Right kidney (tissue), 1 donor: ENCODE measurements at regions not wholly inside any gene's neighbourhood (a gene's known extent, or its start where the extent isn't known, plus 50 kb on each side); places are given as distances from the start of the nearest gene placed in this dataset.
"Not testable (repeated sequence)": the region's sequence is repeated elsewhere in the genome, so short reads cannot be mapped to it uniquely, and the experiment has no call there.

Experiments
- DNase-seq: peaks from one replicate; pipeline ENCODE4 v3.0.0-alpha.2; 2016

GRCh38 chr7:46043338-46043737, 122.3 kb upstream of the IGFBP3 start:
- DNase-seq: not testable (repeated sequence)

GRCh38 chr7:46039813-46040212, 118.7 kb upstream of the IGFBP3 start:
- DNase-seq: not testable (repeated sequence)

- DNase-seq: no peak
Measured at GRCh38 chr7:46035166-46035565, 114.1 kb upstream of the IGFBP3 start.

- DNase-seq: no peak
Measured at GRCh38 chr7:46034056-46034768, 113.1 kb upstream of the IGFBP3 start.

- DNase-seq: no peak
Measured at GRCh38 chr7:46033592-46033991, 112.5 kb upstream of the IGFBP3 start.

GRCh38 chr7:46032942-46033341, 111.9 kb upstream of the IGFBP3 start:
- no peak for DNase-seq

- no peak for DNase-seq
Measured at GRCh38 chr7:46032353-46032752, 111.3 kb upstream of the IGFBP3 start.

- DNase-seq: no peak
Measured at GRCh38 chr7:46029111-46029704, 108.1 kb upstream of the IGFBP3 start.

GRCh38 chr7:46028246-46028645, 107.2 kb upstream of the IGFBP3 start:
- DNase-seq: no peak

- DNase-seq: no peak
Measured at GRCh38 chr7:46026741-46027140, 105.7 kb upstream of the IGFBP3 start.

- DNase-seq: no peak
Measured at GRCh38 chr7:46024263-46024916, 103.3 kb upstream of the IGFBP3 start.

GRCh38 chr7:46022397-46022796, 101.3 kb upstream of the IGFBP3 start:
- DNase-seq: no peak

GRCh38 chr7:46015107-46015868, 94.2 kb upstream of the IGFBP3 start:
- DNase-seq: no peak

- no peak for DNase-seq
Measured at GRCh38 chr7:46011501-46011900, 90.4 kb upstream of the IGFBP3 start.

GRCh38 chr7:46011059-46011458, 90.0 kb upstream of the IGFBP3 start:
- no peak for DNase-seq

GRCh38 chr7:46009211-46009610, 88.1 kb upstream of the IGFBP3 start:
- no peak for DNase-seq

- DNase-seq: no peak
Measured at GRCh38 chr7:46007990-46008643, 87.0 kb upstream of the IGFBP3 start.

GRCh38 chr7:46007194-46007593, 86.1 kb upstream of the IGFBP3 start:
- DNase-seq: no peak

GRCh38 chr7:46006723-46007122, 85.7 kb upstream of the IGFBP3 start:
- DNase-seq: no peak

- no peak for DNase-seq
Measured at GRCh38 chr7:46006212-46006611, 85.1 kb upstream of the IGFBP3 start.

GRCh38 chr7:46004965-46005364, 83.9 kb upstream of the IGFBP3 start:
- no peak for DNase-seq
